Gastrocnemius medialis (tissue), 4 donors: ENCODE measurements at regions not wholly inside any gene's neighbourhood (a gene's known extent, or its start where the extent isn't known, plus 50 kb on each side); places are given as distances from the start of the nearest gene placed in this dataset.
"Not testable (repeated sequence)": the region's sequence is repeated elsewhere in the genome, so short reads cannot be mapped to it uniquely, and the experiment has no call there.

ENCODE experiments used
- ATAC-seq, 2 donors: fragments of 150-250 bp; one replicate each; pipeline ENCODE4 v1.9.1; 2016
- DNase-seq, 2 donors: peaks; one replicate each; pipeline ENCODE4 v3.0.0-alpha.2; 2019
- H3K27ac ChIP-seq, 4 donors: fragments of 200-600 bp; sonication (generic); 1 replicate in 1 of 4; 2 replicates in 3 of 4; pipeline ENCODE4 v1.5.1; 2016 to 2018; ENCODE audit warnings: mild to moderate bottlenecking in 2 of 4, moderate library complexity in 1 of 4
- H3K27me3 ChIP-seq, 3 donors: fragments of 200-600 bp; sonication (generic) in 2 of 3; 1 replicate in 1 of 3; 2 replicates in 2 of 3; pipeline versions ENCODE4 v1.5.1 to v1.6.0; 2016 to 2019; ENCODE audit warnings: mild to moderate bottlenecking in 1 of 3, moderate library complexity in 1 of 3
- H3K36me3 ChIP-seq, 2 donors: fragments of 200-600 bp; sonication (generic) in 1 of 2; one replicate each; pipeline ENCODE4 v1.5.1; 2017 to 2018
- H3K4me1 ChIP-seq, 2 donors: fragments of 200-600 bp; sonication (generic) in 1 of 2; one replicate each; pipeline ENCODE4 v1.5.1; 2016 to 2017; ENCODE audit warnings: mild to moderate bottlenecking in 2 of 2
- H3K4me3 ChIP-seq, 4 donors: fragments of 200-600 bp; sonication (generic) in 3 of 4; 1 replicate in 1 of 4; 2 replicates in 3 of 4; pipeline ENCODE4 v1.5.1; 2016 to 2019; ENCODE audit warnings: mild to moderate bottlenecking in 2 of 4
- H3K9me3 ChIP-seq, 3 donors: fragments of 200-600 bp; sonication (generic) in 2 of 3; 1 replicate in 1 of 3; 2 replicates in 2 of 3; pipeline ENCODE4 v1.5.1; 2016 to 2019
- CTCF ChIP-seq, 5 experiments: fragments of 450-650 bp in 3 of 5; fragments of 200-600 bp in 2 of 5; sonication (generic) in 2 of 5; IDR thresholded peaks in 4 of 5; conservative IDR thresholded peaks in 1 of 5; 1 replicate in 4 of 5; 2 replicates in 1 of 5; pipeline ENCODE4 v1.5.1; 2016 to 2019; ENCODE audit warnings: antibody characterized with exemption in 5 of 5, mild to moderate bottlenecking in 3 of 5, moderate library complexity in 3 of 5
- POLR2A ChIP-seq, 2 donors: fragments of 450-650 bp; IDR thresholded peaks; one replicate each; pipeline ENCODE4 v1.6.1; 2017; ENCODE audit warnings: antibody characterized with exemption in 2 of 2, mild to moderate bottlenecking in 2 of 2, moderate library complexity in 2 of 2
- in situ Hi-C, 4 donors: fragments of 200-750 bp; cut with MboI; loops; one replicate each; pipeline versions ENCODE4 v1.15.0 to v1.8.0; 2017; ENCODE audit warnings: low sequenced_read_pairs in 4 of 4
- intact Hi-C: fragments of 100-400 bp; cut with DNase I; formaldehyde crosslinking; loops from one replicate; pipeline ENCODE4 v1.15.1; 2023; ENCODE audit warnings: low total_unique reads

GRCh38 chr3:105140899-105141367, 225.8 kb upstream of the ALCAM start:
- intact Hi-C loops (no loop called here), in situ Hi-C loops (no loop called here)
- Histone ChIP-seq H3K4me3 (no peak overlapping the region), H3K9me3 (no peaks in the 10 kb centered on the region), H3K4me1 (no peaks in the 10 kb centered on the region), H3K36me3 (no peaks in the 10 kb centered on the region), H3K27ac (no peak overlapping the region), H3K27me3 (no peaks in the 10 kb centered on the region)
- ATAC-seq (no peak), DNase-seq (no peak)
- TF ChIP-seq POLR2A (IDR thresholded peaks at IDR 0.05) (no peak), CTCF (IDR thresholded peaks at IDR 0.05 in 4 of 5, conservative IDR thresholded peaks at IDR 0.05 in 1 of 5) (no peak)

GRCh38 chr3:105144837-105145236, 221.9 kb upstream of the ALCAM start:
- DNase-seq (no peak), ATAC-seq (no peak)
- TF ChIP-seq CTCF (IDR thresholded peaks at IDR 0.05 in 4 of 5, conservative IDR thresholded peaks at IDR 0.05 in 1 of 5) (no peak), POLR2A (IDR thresholded peaks at IDR 0.05) (no peak)
- Histone ChIP-seq H3K9me3 (no peaks in the 10 kb centered on the region), H3K4me1 (no peaks in the 10 kb centered on the region), H3K27me3 (no peaks in the 10 kb centered on the region), H3K4me3 (no peak overlapping the region), H3K36me3 (no peaks in the 10 kb centered on the region), H3K27ac (no peak overlapping the region)
- intact Hi-C loops, result no loop called here
- in situ Hi-C loops, result no loop called here

GRCh38 chr3:105145511-105145910, 221.2 kb upstream of the ALCAM start:
- no peaks in the 10 kb centered on the region for H3K36me3 ChIP-seq
- no peak for TF ChIP-seq POLR2A (IDR thresholded peaks at IDR 0.05)
- no peak for TF ChIP-seq CTCF (IDR thresholded peaks at IDR 0.05 in 4 of 5, conservative IDR thresholded peaks at IDR 0.05 in 1 of 5)
- intact Hi-C loops (no loop called here), in situ Hi-C loops (no loop called here)
- H3K4me3 ChIP-seq, result no peak overlapping the region
- no peaks in the 10 kb centered on the region for H3K4me1 ChIP-seq
- no peak overlapping the region for H3K27ac ChIP-seq
- no peaks in the 10 kb centered on the region for H3K27me3 ChIP-seq
- no peak for ATAC-seq
- H3K9me3 ChIP-seq, result no peaks in the 10 kb centered on the region
- DNase-seq, result no peak

GRCh38 chr3:105149197-105149596, 217.5 kb upstream of the ALCAM start:
- H3K27me3 ChIP-seq, H3K4me1 ChIP-seq, DNase-seq, H3K4me3 ChIP-seq, H3K36me3 ChIP-seq, in situ Hi-C loops, intact Hi-C loops, H3K27ac ChIP-seq, H3K9me3 ChIP-seq, ATAC-seq: not testable (repeated sequence)

- TF ChIP-seq POLR2A (IDR thresholded peaks at IDR 0.05) (no peak), CTCF (IDR thresholded peaks at IDR 0.05 in 4 of 5, conservative IDR thresholded peaks at IDR 0.05 in 1 of 5) (no peak)
- in situ Hi-C loops (no loop called here), intact Hi-C loops (no loop called here)
- ATAC-seq (no peak), DNase-seq (no peak)
- Histone ChIP-seq H3K36me3 (no peaks in the 10 kb centered on the region), H3K4me1 (no peaks in the 10 kb centered on the region), H3K4me3 (no peak overlapping the region), H3K27me3 (no peaks in the 10 kb centered on the region), H3K9me3 (no peaks in the 10 kb centered on the region), H3K27ac (no peak overlapping the region)
Measured at GRCh38 chr3:105152987-105153386, 213.7 kb upstream of the ALCAM start.
